ENCODE measurements at regions not wholly inside any gene's neighbourhood (a gene's known extent, or its start where the extent isn't known, plus 50 kb on each side); places are given as distances from the start of the nearest gene placed in this dataset.

GRCh38 chr1:14524826-14525636 lies 73.5 kb upstream of the KAZN start:
- no peak overlapping the region for H3K4me3 ChIP-seq (ENCODE audit: control insufficient read depth, low read depth, low read length)
- DNase-seq (ENCODE audit: low read depth) = no peak
- TF ChIP-seq CTCF (conservative IDR thresholded peaks at IDR 0.05; ENCODE audit: control insufficient read depth, insufficient read depth, low read depth, low read length) = no peak

- no peak for TF ChIP-seq CTCF (conservative IDR thresholded peaks at IDR 0.05; ENCODE audit: control insufficient read depth, insufficient read depth, low read depth, low read length)
- DNase-seq (ENCODE audit: low read depth) = peak; percentile 33
- H3K4me3 ChIP-seq (ENCODE audit: control insufficient read depth, low read depth, low read length) = no peak overlapping the region
These were observed 69.0 kb upstream of the KAZN start for GRCh38 chr1:14529475-14529874.

GRCh38 chr1:14531519-14531918 lies 67.0 kb upstream of the KAZN start:
- DNase-seq (ENCODE audit: low read depth) = no peak
- no peak for TF ChIP-seq CTCF (conservative IDR thresholded peaks at IDR 0.05; ENCODE audit: control insufficient read depth, insufficient read depth, low read depth, low read length)
- H3K4me3 ChIP-seq (ENCODE audit: control insufficient read depth, low read depth, low read length) = no peak overlapping the region

GRCh38 chr1:14535619-14536355 lies 62.7 kb upstream of the KAZN start:
- no peak for TF ChIP-seq CTCF (conservative IDR thresholded peaks at IDR 0.05; ENCODE audit: control insufficient read depth, insufficient read depth, low read depth, low read length)
- H3K4me3 ChIP-seq (ENCODE audit: control insufficient read depth, low read depth, low read length) = no peak overlapping the region
- DNase-seq (ENCODE audit: low read depth) = peak; percentile 67

GRCh38 chr1:14538335-14538734 lies 60.1 kb upstream of the KAZN start:
- DNase-seq (ENCODE audit: low read depth) = no peak
- no peak overlapping the region for H3K4me3 ChIP-seq (ENCODE audit: control insufficient read depth, low read depth, low read length)
- peak; percentile 44 for TF ChIP-seq CTCF (conservative IDR thresholded peaks at IDR 0.05; ENCODE audit: control insufficient read depth, insufficient read depth, low read depth, low read length)

GRCh38 chr1:14539309-14539708 lies 59.2 kb upstream of the KAZN start:
- TF ChIP-seq CTCF (conservative IDR thresholded peaks at IDR 0.05; ENCODE audit: control insufficient read depth, insufficient read depth, low read depth, low read length) = no peak
- H3K4me3 ChIP-seq (ENCODE audit: control insufficient read depth, low read depth, low read length) = no peak overlapping the region

More at GRCh38 chr1:14539309-14539708, 59.2 kb upstream of the KAZN start:
- DNase-seq (ENCODE audit: low read depth) = no peak
